Mesendoderm (in vitro differentiated cells): ENCODE measurements at regions not wholly inside any gene's neighbourhood (a gene's known extent, or its start where the extent isn't known, plus 50 kb on each side); places are given as distances from the start of the nearest gene placed in this dataset.

Source experiments
- DNase-seq: peaks from one replicate; pipeline ENCODE4 v3.0.0; 2013
- H2AK5ac ChIP-seq: 2 replicates; pipeline ENCODE4 v1.6.1; 2013; ENCODE audit warnings: low read length, inconsistent platforms
- H2BK120ac ChIP-seq: 2 replicates; pipeline ENCODE4 v1.6.1; 2013; ENCODE audit warnings: low read depth, mild to moderate bottlenecking, low read length, moderate library complexity, mixed read lengths
- H2BK15ac ChIP-seq: replicated peaks from 2 replicates; pipeline ENCODE4 v1.6.1; 2013; ENCODE audit warnings: low read depth, mild to moderate bottlenecking, moderate library complexity
- H2BK5ac ChIP-seq: 2 replicates; pipeline ENCODE4 v1.6.1; 2013; ENCODE audit warnings: low read length, inconsistent platforms
- H3K18ac ChIP-seq: 2 replicates; pipeline ENCODE4 v1.6.1; 2013; ENCODE audit warnings: mild to moderate bottlenecking, low read length, mixed read lengths
- H3K23ac ChIP-seq: one replicate; pipeline ENCODE4 v1.6.1; 2013; ENCODE audit warnings: low read length
- H3K27ac ChIP-seq: 2 replicates; pipeline ENCODE4 v1.5.1; 2013; ENCODE audit warnings: low read depth, mild to moderate bottlenecking, inconsistent platforms, low read length, moderate library complexity
- H3K27me3 ChIP-seq: 2 replicates; pipeline ENCODE4 v1.6.1; 2013; ENCODE audit warnings: low read length, control low read depth, mild to moderate bottlenecking, inconsistent platforms; ENCODE audit not compliant: insufficient read depth, poor library complexity
- H3K36me3 ChIP-seq: 2 replicates; pipeline ENCODE4 v1.6.1; 2013; ENCODE audit warnings: low read length, inconsistent platforms; ENCODE audit not compliant: control insufficient read depth, insufficient read depth
- H3K4ac ChIP-seq: one replicate; pipeline ENCODE4 v1.6.1; 2013; ENCODE audit warnings: low read depth, mild to moderate bottlenecking, low read length, moderate library complexity
- H3K4me1 ChIP-seq: 2 replicates; pipeline ENCODE4 v1.6.1; 2013; ENCODE audit warnings: low read depth, low read length, inconsistent platforms; ENCODE audit not compliant: control insufficient read depth
- H3K4me2 ChIP-seq: 2 replicates; pipeline ENCODE4 v1.6.1; 2013; ENCODE audit warnings: low read length
- H3K4me3 ChIP-seq: 2 replicates; pipeline ENCODE4 v1.5.1; 2013; ENCODE audit warnings: mild to moderate bottlenecking, low read length
- H3K56ac ChIP-seq: one replicate; pipeline ENCODE4 v1.6.1; 2013; ENCODE audit warnings: low read length
- H3K79me1 ChIP-seq: 2 replicates; pipeline ENCODE4 v1.6.1; 2013; ENCODE audit warnings: low read length, inconsistent platforms
- H3K79me2 ChIP-seq: 2 replicates; pipeline ENCODE4 v1.6.1; 2013; ENCODE audit warnings: mild to moderate bottlenecking, low read length; ENCODE audit not compliant: control insufficient read depth, insufficient read depth
- H3K9ac ChIP-seq: 2 replicates; pipeline ENCODE4 v1.6.1; 2013; ENCODE audit warnings: low read length, inconsistent platforms
- H4K5ac ChIP-seq: one replicate; pipeline ENCODE4 v1.6.1; 2013; ENCODE audit warnings: low read length
- H4K8ac ChIP-seq: one replicate; pipeline ENCODE4 v1.6.1; 2013; ENCODE audit warnings: low read depth, mild to moderate bottlenecking, control low read depth, low read length, moderate library complexity
- WGBS: extraction: QIAGEN DNeasy Blood & Tissue Kit; methylation state at CpG from one replicate; pipeline ENCODE4 v1.1.7; 2013; ENCODE audit warnings: low lambda C conversion rate, missing lambda C conversion rate; ENCODE audit not compliant: insufficient coverage; ENCODE audit errors: extremely low coverage; 5-methylcytosine and 5-hydroxymethylcytosine counted together

DNA sequence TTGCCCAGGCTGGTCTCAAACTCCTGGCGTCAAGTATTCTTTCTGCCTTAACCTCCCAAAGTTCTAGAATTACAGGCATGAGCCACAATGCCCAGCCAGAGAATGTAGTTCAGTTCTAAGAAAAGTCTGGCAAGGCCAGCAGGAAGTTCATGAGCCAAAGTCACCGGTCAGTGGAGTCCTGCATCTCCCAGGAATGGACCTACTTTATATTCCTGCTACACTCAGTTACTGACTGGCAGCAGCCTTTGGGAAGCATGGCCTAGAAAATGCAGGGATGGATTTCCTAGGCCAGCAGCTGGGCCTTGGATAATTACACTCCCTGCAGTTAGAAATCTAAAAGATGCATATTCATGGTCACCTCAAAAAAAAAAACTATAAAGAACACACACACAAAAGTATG is 135.7 kb downstream of the CAAP1 start:
- no peak overlapping the region for H4K8ac ChIP-seq
- H3K27me3 ChIP-seq, result no peaks in the 10 kb centered on the region
- H3K79me2 ChIP-seq, result no peaks in the 10 kb centered on the region
- H3K9ac ChIP-seq, result no peak overlapping the region
- H3K27ac ChIP-seq, result no peak overlapping the region
- no CpG with 5 or more reads among the region's 2 CpGs for WGBS
- H2BK5ac ChIP-seq, result no peak overlapping the region
- no peak overlapping the region for H2BK120ac ChIP-seq
- no peak overlapping the region for H2AK5ac ChIP-seq
- H3K23ac ChIP-seq, result no peak overlapping the region
- H3K4me3 ChIP-seq, result no peak overlapping the region
- no peaks in the 10 kb centered on the region for H3K79me1 ChIP-seq
- H3K4me1 ChIP-seq, result no peaks in the 10 kb centered on the region
- H4K5ac ChIP-seq, result no peak overlapping the region
- no peak overlapping the region for H3K4ac ChIP-seq
- no peaks in the 10 kb centered on the region for H3K36me3 ChIP-seq
- no peak overlapping the region for H3K18ac ChIP-seq
- no peak overlapping the region for H2BK15ac ChIP-seq
- no peak overlapping the region for H3K4me2 ChIP-seq
- H3K56ac ChIP-seq, result no peak overlapping the region
- DNase-seq, result no peak

GRCh38 chr9:26755476-26755875 is 137.1 kb downstream of the CAAP1 start:
- Histone ChIP-seq H2BK5ac (no peak overlapping the region), H3K4me2 (no peak overlapping the region), H3K27me3 (no peaks in the 10 kb centered on the region), H3K4me1 (no peaks in the 10 kb centered on the region), H3K27ac (no peak overlapping the region), H2BK120ac (no peak overlapping the region), H4K5ac (no peak overlapping the region), H3K79me2 (no peaks in the 10 kb centered on the region), H3K18ac (peak overlapping the region; percentile 41), H2BK15ac (no peak overlapping the region), H2AK5ac (no peak overlapping the region), H3K79me1 (no peaks in the 10 kb centered on the region), H3K23ac (no peak overlapping the region), H3K4me3 (no peak overlapping the region), H3K36me3 (no peaks in the 10 kb centered on the region), H3K9ac (no peak overlapping the region), H4K8ac (peak overlapping the region; percentile 39), H3K4ac (no peak overlapping the region), H3K56ac (no peak overlapping the region)
- DNase-seq, result no peak
- WGBS, result no CpG with 5 or more reads among the region's 2 CpGs

- H3K27ac ChIP-seq, result no peak overlapping the region
- no peaks in the 10 kb centered on the region for H3K79me2 ChIP-seq
- no peak overlapping the region for H2BK5ac ChIP-seq
- H3K36me3 ChIP-seq, result no peaks in the 10 kb centered on the region
- no peak overlapping the region for H3K18ac ChIP-seq
- H3K27me3 ChIP-seq, result no peaks in the 10 kb centered on the region
- no peak overlapping the region for H3K23ac ChIP-seq
- no peaks in the 10 kb centered on the region for H3K79me1 ChIP-seq
- H3K4me2 ChIP-seq, result no peak overlapping the region
- no peak overlapping the region for H2AK5ac ChIP-seq
- H3K4me3 ChIP-seq, result no peak overlapping the region
- no peak overlapping the region for H2BK120ac ChIP-seq
- H2BK15ac ChIP-seq, result no peak overlapping the region
- H4K5ac ChIP-seq, result no peak overlapping the region
- no peaks in the 10 kb centered on the region for H3K4me1 ChIP-seq
- no CpG with 5 or more reads among the region's 10 CpGs for WGBS
- H3K4ac ChIP-seq, result no peak overlapping the region
- DNase-seq, result no peak
- no peak overlapping the region for H3K56ac ChIP-seq
- no peak overlapping the region for H4K8ac ChIP-seq
- H3K9ac ChIP-seq, result no peak overlapping the region
These were observed 138.0 kb downstream of the CAAP1 start for GRCh38 chr9:26754509-26755164.

GRCh38 chr9:26753971-26754370 is 138.6 kb downstream of the CAAP1 start:
- H3K4me3 ChIP-seq, result no peak overlapping the region
- no peak overlapping the region for H2BK120ac ChIP-seq
- H3K27ac ChIP-seq, result no peak overlapping the region
- H4K5ac ChIP-seq, result no peak overlapping the region
- no peak overlapping the region for H3K23ac ChIP-seq
- no CpG with 5 or more reads among the region's 1 CpG for WGBS
- H2BK15ac ChIP-seq, result no peak overlapping the region
- no peaks in the 10 kb centered on the region for H3K79me1 ChIP-seq
- peak; percentile 26 for DNase-seq
- H3K18ac ChIP-seq, result no peak overlapping the region
- no peak overlapping the region for H3K4ac ChIP-seq
- H3K4me2 ChIP-seq, result no peak overlapping the region
- no peaks in the 10 kb centered on the region for H3K36me3 ChIP-seq
- H2BK5ac ChIP-seq, result no peak overlapping the region
- H3K4me1 ChIP-seq, result no peaks in the 10 kb centered on the region
- no peak overlapping the region for H4K8ac ChIP-seq
- no peak overlapping the region for H2AK5ac ChIP-seq
- H3K9ac ChIP-seq, result no peak overlapping the region
- no peak overlapping the region for H3K56ac ChIP-seq
- no peaks in the 10 kb centered on the region for H3K27me3 ChIP-seq
- no peaks in the 10 kb centered on the region for H3K79me2 ChIP-seq

DNA sequence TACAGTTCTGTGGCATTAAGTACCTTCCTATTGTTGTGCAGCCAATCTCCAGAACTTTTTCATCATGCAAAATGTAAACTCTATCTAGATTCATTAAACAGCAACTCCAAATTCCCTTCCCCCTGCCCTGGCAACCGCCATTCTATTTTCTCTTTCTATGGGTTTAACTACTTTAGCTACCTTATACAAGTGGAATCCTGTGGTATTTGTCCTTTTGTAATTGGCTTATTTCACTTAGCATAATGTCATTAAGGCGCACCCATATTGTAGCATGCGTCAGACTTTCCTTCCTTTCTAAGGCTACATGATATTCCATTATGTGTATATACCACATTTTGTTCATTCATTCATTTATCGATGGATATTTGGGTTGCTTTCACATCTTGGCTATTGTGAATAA is 142.4 kb downstream of the CAAP1 start:
- no peak overlapping the region for H3K23ac ChIP-seq
- no peak overlapping the region for H2BK15ac ChIP-seq
- no peaks in the 10 kb centered on the region for H3K27me3 ChIP-seq
- H3K27ac ChIP-seq, result no peak overlapping the region
- H3K79me1 ChIP-seq, result no peaks in the 10 kb centered on the region
- no peak overlapping the region for H3K4me3 ChIP-seq
- H3K36me3 ChIP-seq, result no peaks in the 10 kb centered on the region
- no peaks in the 10 kb centered on the region for H3K79me2 ChIP-seq
- no peak overlapping the region for H3K18ac ChIP-seq
- H3K56ac ChIP-seq, result no peak overlapping the region
- no peak overlapping the region for H3K9ac ChIP-seq
- no peak overlapping the region for H4K5ac ChIP-seq
- no peak overlapping the region for H3K4ac ChIP-seq
- H2BK120ac ChIP-seq, result no peak overlapping the region
- no peak overlapping the region for H3K4me2 ChIP-seq
- no CpG with 5 or more reads among the region's 4 CpGs for WGBS
- no peaks in the 10 kb centered on the region for H3K4me1 ChIP-seq
- DNase-seq, result no peak
- no peak overlapping the region for H4K8ac ChIP-seq
- H2BK5ac ChIP-seq, result no peak overlapping the region
- no peak overlapping the region for H2AK5ac ChIP-seq

DNA sequence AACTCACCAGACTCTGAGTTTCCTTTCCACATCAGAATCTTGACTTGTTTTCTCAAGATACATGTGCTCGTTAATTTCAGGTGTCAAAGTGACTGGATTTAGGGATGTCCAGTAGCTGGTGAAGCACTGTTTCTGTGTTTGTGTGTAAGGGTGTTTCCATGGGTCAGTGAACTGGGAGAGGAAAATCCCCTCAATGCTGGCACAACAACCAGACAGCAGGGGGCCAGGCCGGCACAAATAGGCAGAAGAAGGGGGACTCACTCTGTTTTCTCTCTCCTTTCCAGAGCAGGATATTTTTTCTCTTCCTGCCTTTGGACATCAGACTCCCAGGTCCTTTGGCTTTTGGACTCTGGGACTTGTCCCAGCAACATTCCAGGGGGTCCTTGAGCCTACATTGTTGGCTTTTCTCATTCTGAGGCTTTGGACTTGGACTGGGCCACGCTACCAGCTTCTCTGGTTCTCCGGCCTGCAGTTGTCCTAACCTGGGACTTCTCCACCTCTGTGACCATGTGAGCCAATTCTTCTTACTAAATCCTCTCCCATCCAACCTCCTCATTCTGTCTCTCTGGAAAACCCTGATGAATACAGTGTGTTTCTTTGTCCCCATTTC is 144.0 kb downstream of the CAAP1 start:
- no peak overlapping the region for H4K5ac ChIP-seq
- H4K8ac ChIP-seq, result no peak overlapping the region
- no peak overlapping the region for H3K18ac ChIP-seq
- no peak overlapping the region for H2AK5ac ChIP-seq
- H2BK120ac ChIP-seq, result no peak overlapping the region
- no peak overlapping the region for H2BK15ac ChIP-seq
- H3K4ac ChIP-seq, result no peak overlapping the region
- no peak overlapping the region for H3K56ac ChIP-seq
- WGBS, result no CpG with 5 or more reads among the region's 4 CpGs
- no peak overlapping the region for H3K4me3 ChIP-seq
- H3K27ac ChIP-seq, result no peak overlapping the region
- no peaks in the 10 kb centered on the region for H3K79me2 ChIP-seq
- H2BK5ac ChIP-seq, result no peak overlapping the region
- H3K4me2 ChIP-seq, result no peak overlapping the region
- no peak for DNase-seq
- H3K79me1 ChIP-seq, result no peaks in the 10 kb centered on the region
- no peak overlapping the region for H3K23ac ChIP-seq
- no peak overlapping the region for H3K9ac ChIP-seq
- H3K27me3 ChIP-seq, result no peaks in the 10 kb centered on the region
- no peaks in the 10 kb centered on the region for H3K36me3 ChIP-seq
- H3K4me1 ChIP-seq, result no peaks in the 10 kb centered on the region
